GM12891 (cell line): ENCODE measurements at regions not wholly inside any gene's neighbourhood (a gene's known extent, or its start where the extent isn't known, plus 50 kb on each side); places are given as distances from the start of the nearest gene placed in this dataset.

Experiments used
- PAX5 ChIP-seq: IDR thresholded peaks from 2 replicates; pipeline ENCODE4 v1.6.1; 2011; ENCODE audit warnings: low read length, moderate library complexity, mild to moderate bottlenecking; ENCODE audit not compliant: insufficient read depth, severe bottlenecking
- POLR2A ChIP-seq: IDR thresholded peaks from 2 replicates; pipeline ENCODE4 v1.6.1; 2011; ENCODE audit warnings: low read depth, low read length, control low read depth
- POLR2AphosphoS5 ChIP-seq: IDR thresholded peaks from 2 replicates; pipeline ENCODE4 v1.6.1; 2011; ENCODE audit warnings: low read depth, low read length, control low read depth
- POU2F2 ChIP-seq: IDR thresholded peaks from 2 replicates; pipeline ENCODE4 v1.6.1; 2011; ENCODE audit warnings: low read depth, mild to moderate bottlenecking, control low read depth, low read length, moderate library complexity
- SPI1 ChIP-seq: IDR thresholded peaks from 2 replicates; pipeline ENCODE4 v1.6.1; 2011; ENCODE audit warnings: low read depth, low read length, control low read depth
- TAF1 ChIP-seq: IDR thresholded peaks from 2 replicates; pipeline ENCODE4 v1.6.1; 2011; ENCODE audit warnings: low read depth, low read length, control low read depth

- TF ChIP-seq POLR2A (no peak), POLR2AphosphoS5 (no peak), POU2F2 (no peak), TAF1 (no peak), SPI1 (no peak), PAX5 (no peak)
Measured at GRCh38 chr5:15256485-15256884, 243.5 kb upstream of the FBXL7 start.
